GM13977 (cell line): ENCODE measurements at regions not wholly inside any gene's neighbourhood (a gene's known extent, or its start where the extent isn't known, plus 50 kb on each side); places are given as distances from the start of the nearest gene placed in this dataset.

Source experiments
- DNase-seq: peaks from one replicate; pipeline ENCODE4 v3.0.0; 2012; ENCODE audit warnings: low spot score
- CTCF ChIP-seq: IDR thresholded peaks from 2 replicates; pipeline ENCODE4 v1.5.1; 2012; ENCODE audit warnings: mild to moderate bottlenecking, control low read depth; ENCODE audit not compliant: insufficient read depth; ENCODE audit errors: extremely low read depth, missing control alignments
- in situ Hi-C: fragments of 300-500 bp; cut with MboI; formaldehyde crosslinking; loops from one replicate; pipeline ENCODE4 v1.12.0; 2022; ENCODE audit warnings: low sequenced_read_pairs, low pct_unique_long_range_greater_than_20kb, mixed read lengths, inconsistent platforms; ENCODE audit not compliant: unreplicated experiment

GRCh38 chr6:22621701-22622100, 52.3 kb downstream of the HDGFL1 start:
- no peak for DNase-seq
- no peak for TF ChIP-seq CTCF
- in situ Hi-C loops = no loop called here

- TF ChIP-seq CTCF = no peak
- in situ Hi-C loops = no loop called here
- DNase-seq = no peak
Measured at GRCh38 chr6:22622351-22622750, 53.0 kb downstream of the HDGFL1 start.

- no peak for TF ChIP-seq CTCF
- in situ Hi-C loops = no loop called here
- no peak for DNase-seq
Measured at GRCh38 chr6:22622813-22623212, 53.4 kb downstream of the HDGFL1 start.

GRCh38 chr6:22627644-22628043, 58.3 kb downstream of the HDGFL1 start:
- no peak for TF ChIP-seq CTCF
- in situ Hi-C loops = no loop called here
- no peak for DNase-seq

- TF ChIP-seq CTCF = no peak
- in situ Hi-C loops = no loop called here
- no peak for DNase-seq
Measured at GRCh38 chr6:22631091-22631490, 61.7 kb downstream of the HDGFL1 start.

GRCh38 chr6:22632581-22633145, 63.3 kb downstream of the HDGFL1 start:
- no peak for DNase-seq
- in situ Hi-C loops = no loop called here
- no peak for TF ChIP-seq CTCF

- TF ChIP-seq CTCF = no peak
- DNase-seq = no peak
- in situ Hi-C loops = no loop called here
Measured at GRCh38 chr6:22636452-22636851, 67.1 kb downstream of the HDGFL1 start.
